NOMO-1 treated with DMSO at 0.1 percent for 48 hours (cell line): ENCODE measurements at regions not wholly inside any gene's neighbourhood (a gene's known extent, or its start where the extent isn't known, plus 50 kb on each side); places are given as distances from the start of the nearest gene placed in this dataset.
"Not testable (repeated sequence)": the region's sequence is repeated elsewhere in the genome, so short reads cannot be mapped to it uniquely, and the experiment has no call there.

Experiments
- DNase-seq: peaks from one replicate; lab custom pipeline; 2025; ENCODE audit not compliant: unreplicated experiment; lab: John Stamatoyannopoulos, UW

GRCh38 chr1:195275710-195276109, 1332.5 kb downstream of the KCNT2 start:
- no peak for DNase-seq

- DNase-seq: no peak
Measured at GRCh38 chr1:195251900-195252299, 1356.3 kb downstream of the KCNT2 start.

- DNase-seq: no peak
Measured at GRCh38 chr1:195243492-195243891, 1364.7 kb downstream of the KCNT2 start.

GRCh38 chr1:195241066-195241465, 1367.2 kb downstream of the KCNT2 start:
- DNase-seq: no peak

GRCh38 chr1:195238313-195238712, 1369.9 kb downstream of the KCNT2 start:
- DNase-seq: no peak

GRCh38 chr1:195236991-195237889, 1371.0 kb downstream of the KCNT2 start:
- DNase-seq: no peak

GRCh38 chr1:195218428-195219212, 1389.6 kb downstream of the KCNT2 start:
- DNase-seq: no peak

GRCh38 chr1:195202241-195202640, 1406.0 kb downstream of the KCNT2 start:
- DNase-seq: no peak

GRCh38 chr1:195200772-195201171, 1407.5 kb downstream of the KCNT2 start:
- DNase-seq: no peak

- DNase-seq: no peak
Measured at GRCh38 chr1:195197116-195197515, 1411.1 kb downstream of the KCNT2 start.

- DNase-seq: peak; percentile 1
Measured at GRCh38 chr1:195195423-195196057, 1412.7 kb downstream of the KCNT2 start.

- DNase-seq: no peak
Measured at GRCh38 chr1:195193134-195193533, 1415.1 kb downstream of the KCNT2 start.

- no peak for DNase-seq
Measured at GRCh38 chr1:195188821-195189220, 1419.4 kb downstream of the KCNT2 start.

GRCh38 chr1:195186544-195186943, 1421.7 kb downstream of the KCNT2 start:
- DNase-seq: no peak

- no peak for DNase-seq
Measured at GRCh38 chr1:195185736-195186135, 1422.5 kb downstream of the KCNT2 start.

GRCh38 chr1:195185321-195185720, 1422.9 kb downstream of the KCNT2 start:
- DNase-seq: no peak

GRCh38 chr1:195173753-195174152, 1434.5 kb downstream of the KCNT2 start:
- no peak for DNase-seq

- DNase-seq: not testable (repeated sequence)
Measured at GRCh38 chr1:195159795-195160194, 1448.4 kb downstream of the KCNT2 start.

GRCh38 chr1:195158091-195158490, 1450.1 kb downstream of the KCNT2 start:
- no peak for DNase-seq

GRCh38 chr1:195153107-195153506, 1455.1 kb downstream of the KCNT2 start:
- DNase-seq: no peak

- DNase-seq: no peak
Measured at GRCh38 chr1:195150768-195151167, 1457.5 kb downstream of the KCNT2 start.

- DNase-seq: no peak
Measured at GRCh38 chr1:195141294-195141693, 1466.9 kb downstream of the KCNT2 start.
